HepG2 (cell line): ENCODE measurements at regions not wholly inside any gene's neighbourhood (a gene's known extent, or its start where the extent isn't known, plus 50 kb on each side); places are given as distances from the start of the nearest gene placed in this dataset.

Source experiments
- ATAC-seq: fragments of 200-7000 bp; cut with Tn5 transposase; 3 replicates; pipeline ENCODE4 v1.9.1; 2020; ENCODE audit warnings: mild to moderate bottlenecking, moderate library complexity
- BruUV-seq: library from RNA; stranded (reverse); fragments of 400-500 nt; replicated peaks from 2 replicates; lab custom pipeline; 2021; lab: Mats Ljungman, UMichigan
- CTCF ChIA-PET: fragments of 300-600 bp; formaldehyde crosslinking; extraction: SDS; loops from one replicate; lab custom pipeline; 2021; ENCODE audit warnings: low total read pairs, inconsistent platforms, low intra/inter-chr PET ratio; lab: Yijun Ruan, JAX
- POLR2A ChIA-PET: fragments of 350-600 bp; sonication (Branson Sonifier 250); formaldehyde crosslinking; loops from one replicate; lab custom pipeline; 2020; ENCODE audit warnings: antibody characterized with exemption, inconsistent platforms; lab: Yijun Ruan, JAX
- DNase-seq: peaks from one replicate; pipeline ENCODE4 v3.0.0-alpha.2; 2015; ENCODE audit warnings: low spot score
- FAIRE-seq: peaks from 3 replicates; lab custom pipeline; 2011; peaks lifted over from hg19 to GRCh38; lab: Jason Lieb, UNC
- H2AFZ ChIP-seq: one replicate; pipeline ENCODE4 v1.6.1; 2011; ENCODE audit warnings: low read length, inconsistent platforms
- H3K27ac ChIP-seq: fragments of 300-600 bp; 3 replicates; pipeline ENCODE4 v1.8.0; 2011; ENCODE audit warnings: mixed run types, mild to moderate bottlenecking, mixed read lengths, low read length, inconsistent platforms; ENCODE audit not compliant: insufficient read depth; ENCODE audit errors: extremely low read length
- H3K27me3 ChIP-seq, 2 experiments: fragments of 200-600 bp in 1 of 2; 2 replicates in 1 of 2; 3 replicates in 1 of 2; pipeline versions ENCODE4 v1.6.0 to v1.8.0; 2011; ENCODE audit warnings: low read length in 2 of 2, mild to moderate bottlenecking in 2 of 2, moderate library complexity in 2 of 2, inconsistent platforms in 1 of 2; ENCODE audit not compliant: insufficient read depth in 2 of 2, control insufficient read depth in 1 of 2
- H3K36me3 ChIP-seq, 2 experiments: fragments of 200-600 bp in 1 of 2; replicated peaks in 1 of 2; 2 replicates in 1 of 2; 3 replicates in 1 of 2; pipeline versions ENCODE4 v1.5.1 to v1.8.0; 2011; ENCODE audit warnings: low read length in 2 of 2, inconsistent platforms in 1 of 2; ENCODE audit not compliant: insufficient read depth in 2 of 2, control insufficient read depth in 1 of 2
- H3K4me1 ChIP-seq: 2 replicates; pipeline ENCODE4 v1.5.1; 2012; ENCODE audit warnings: low read length, inconsistent platforms; ENCODE audit not compliant: insufficient read depth
- H3K4me2 ChIP-seq: 2 replicates; pipeline ENCODE4 v1.6.0; 2011; ENCODE audit warnings: low read depth, low read length, inconsistent platforms
- H3K4me3 ChIP-seq, 3 experiments: fragments of 200-600 bp in 1 of 3; sonication (generic), shearing (Covaris generic) in 1 of 3; replicated peaks in 1 of 3; 2 replicates each; pipeline ENCODE4 v1.5.1; 2011 to 2016; ENCODE audit warnings: low read length in 3 of 3, inconsistent platforms in 2 of 3, low read depth in 2 of 3, mild to moderate bottlenecking in 2 of 3, control low read depth in 1 of 3, mixed read lengths in 1 of 3; ENCODE audit not compliant: insufficient read depth in 1 of 3
- H3K79me2 ChIP-seq: one replicate; pipeline ENCODE4 v1.6.1; 2011; ENCODE audit warnings: low read length, inconsistent platforms; ENCODE audit not compliant: insufficient read depth
- H3K9ac ChIP-seq: 2 replicates; pipeline ENCODE4 v1.6.0; 2011; ENCODE audit warnings: mild to moderate bottlenecking, low read depth, low read length, inconsistent platforms; ENCODE audit not compliant: insufficient read depth
- H3K9me3 ChIP-seq: 2 replicates; pipeline ENCODE4 v1.5.1; 2012; ENCODE audit warnings: mild to moderate bottlenecking, low read length
- H4K20me1 ChIP-seq: 2 replicates; pipeline ENCODE4 v1.6.0; 2011; ENCODE audit warnings: inconsistent platforms, mild to moderate bottlenecking, low read length, moderate library complexity; ENCODE audit not compliant: insufficient read depth
- ATF5 ChIP-seq: sonication (generic); formaldehyde crosslinking; IDR thresholded peaks from 2 replicates; pipeline ENCODE4 v1.4.0; 2020; ENCODE audit warnings: mild to moderate bottlenecking, low read depth, missing genetic modification reagents
- CCAR2 ChIP-seq: fragments of 200-400 bp; formaldehyde crosslinking; optimal IDR thresholded peaks from 2 replicates; pipeline ENCODE3; 2018; ENCODE audit warnings: low read depth, mild to moderate bottlenecking, low read length, moderate library complexity
- MAFF ChIP-seq: IDR thresholded peaks from 2 replicates; pipeline ENCODE4 v1.6.1; 2011; ENCODE audit warnings: low read depth, low read length, improper control_type of control experiment
- MAFK ChIP-seq, 2 experiments: IDR thresholded peaks in 1 of 2; conservative IDR thresholded peaks in 1 of 2; 2 replicates each; pipeline ENCODE4 v1.6.1; 2011; ENCODE audit warnings: improper control_type of control experiment in 2 of 2, low read length in 2 of 2
- ZNF329 ChIP-seq: sonication (generic); formaldehyde crosslinking; IDR thresholded peaks from 2 replicates; pipeline ENCODE4 v1.9.0; 2021; ENCODE audit warnings: low read depth, mild to moderate bottlenecking, missing genetic modification reagents
- in situ Hi-C: cut with HindIII; loops from 2 replicates; pipeline ENCODE4 v1.10.0; 2017; ENCODE audit warnings: low pct_unique_long_range_greater_than_20kb; ENCODE audit not compliant: extremely low pct_ligation_motif_present
- intact Hi-C: fragments of 100-400 bp; cut with micrococcal nuclease; formaldehyde crosslinking; loops from one replicate; pipeline ENCODE4 v1.10.0; 2022; ENCODE audit not compliant: unreplicated experiment
- TF ChIP-seq, protein P1 (sequence below): IDR thresholded peaks from 2 replicates; pipeline ENCODE4 v1.6.1; 2016; ENCODE audit warnings: missing biosample characterization, missing genetic modification reagents, low read depth

- TF ChIP-seq, protein P1, sequence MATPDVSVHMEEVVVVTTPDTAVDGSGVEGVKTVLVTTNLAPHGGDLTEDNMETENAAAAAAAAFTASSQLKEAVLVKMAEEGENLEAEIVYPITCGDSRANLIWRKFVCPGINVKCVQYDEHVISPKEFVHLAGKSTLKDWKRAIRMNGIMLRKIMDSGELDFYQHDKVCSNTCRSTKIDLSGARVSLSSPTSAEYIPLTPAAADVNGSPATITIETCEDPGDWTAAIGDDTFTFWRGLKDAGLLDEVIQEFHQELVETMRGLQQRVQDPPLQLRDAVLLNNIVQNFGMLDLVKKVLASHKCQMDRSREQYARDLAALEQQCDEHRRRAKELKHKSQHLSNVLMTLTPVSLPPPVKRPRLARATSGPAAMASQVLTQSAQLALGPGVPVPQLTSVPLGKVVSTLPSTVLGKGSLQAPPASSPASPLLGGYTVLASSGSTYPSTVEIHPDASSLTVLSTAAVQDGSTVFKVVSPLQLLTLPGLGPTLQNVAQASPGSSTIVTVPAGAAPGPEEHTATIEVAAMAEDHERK, result no peak
- TF ChIP-seq ZNF329 (no peak), CCAR2 (no peak)
- TF ChIP-seq, all 625 proteins: peak for 0
These were observed 315.1 kb upstream of the GPR149 start (continued) for GRCh38 chr3:154745122-154745521.

DNA sequence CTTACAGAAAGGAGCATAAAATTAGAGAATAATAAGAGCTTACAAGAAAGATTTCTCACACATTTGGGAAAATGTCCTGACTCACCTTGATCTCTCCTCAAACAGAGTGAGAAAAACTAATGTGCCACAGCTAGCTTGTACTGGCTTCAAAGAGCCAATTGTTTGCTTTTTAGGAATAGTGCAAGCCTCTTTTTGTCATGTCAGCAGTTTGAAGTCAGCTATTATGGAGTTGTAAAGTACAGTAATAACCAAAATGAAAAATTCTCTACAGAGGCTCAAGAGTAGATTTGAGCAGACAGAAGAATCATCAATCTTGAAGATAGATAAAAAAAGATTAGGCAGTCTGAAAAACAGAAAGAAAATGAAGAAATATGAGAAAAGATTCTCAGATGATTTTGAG is 313.4 kb upstream of the GPR149 start:
- H3K36me3 ChIP-seq, result no peaks in the 10 kb centered on the region
- H3K79me2 ChIP-seq, result no peaks in the 10 kb centered on the region
- H3K9me3 ChIP-seq, result no peaks in the 10 kb centered on the region
- H3K9ac ChIP-seq, result no peak overlapping the region
- POLR2A ChIA-PET, result no interaction called here
- H3K27me3 ChIP-seq, result no peaks in the 10 kb centered on the region
- CTCF ChIA-PET, result no interaction called here
- H3K27ac ChIP-seq, result no peak overlapping the region
- TF ChIP-seq MAFF, result peak; percentile 98
- TF ChIP-seq ATF5 (CRISPR knock-in tag), result no peak
- peak; percentile 95 to 99 for TF ChIP-seq MAFK (conservative IDR thresholded peaks at IDR 0.05 in 1 of 2, IDR thresholded peaks at IDR 0.05 in 1 of 2; ENCODE audit: low read length in 2 of 2)
- H4K20me1 ChIP-seq, result no peaks in the 10 kb centered on the region
- FAIRE-seq (no peak), DNase-seq (no peak), ATAC-seq (no peak)
- H2AFZ ChIP-seq, result no peak overlapping the region
- H3K4me1 ChIP-seq, result no peaks in the 10 kb centered on the region
- intact Hi-C loops, result no loop called here
- in situ Hi-C loops, result no loop called here
- no peak overlapping the region for H3K4me3 ChIP-seq
- BruUV-seq, result no TSS peak
- H3K4me2 ChIP-seq, result no peak overlapping the region
